ENCODE measurements at regions not wholly inside any gene's neighbourhood (a gene's known extent, or its start where the extent isn't known, plus 50 kb on each side); places are given as distances from the start of the nearest gene placed in this dataset.

- TF ChIP-seq E2F5 (CRISPR knock-in tag; IDR thresholded peaks at IDR 0.05) (no peak), ZNF219 (CRISPR knock-in tag; IDR thresholded peaks at IDR 0.05; ENCODE audit: borderline replicate concordance) (no peak), GTF2I (CRISPR knock-in tag; conservative IDR thresholded peaks at IDR 0.05) (no peak), TCF7 (CRISPR knock-in tag; IDR thresholded peaks at IDR 0.05; ENCODE audit: low read depth) (no peak), TEAD4 (CRISPR knock-in tag; IDR thresholded peaks at IDR 0.05) (no peak), ZNF512 (CRISPR knock-in tag; IDR thresholded peaks at IDR 0.05; ENCODE audit: borderline replicate concordance) (no peak), ZBTB21 (CRISPR knock-in tag; IDR thresholded peaks at IDR 0.05; ENCODE audit: borderline replicate concordance) (no peak), NFATC4 (CRISPR knock-in tag; IDR thresholded peaks at IDR 0.05) (no peak), GRHL2 (CRISPR knock-in tag; IDR thresholded peaks at IDR 0.05; ENCODE audit: insufficient replicate concordance, severe bottlenecking) (no peak), ESRRA (CRISPR knock-in tag; IDR thresholded peaks at IDR 0.05; ENCODE audit: borderline replicate concordance) (no peak), JUN (CRISPR knock-in tag; IDR thresholded peaks at IDR 0.05) (no peak), ATF1 (CRISPR knock-in tag; IDR thresholded peaks at IDR 0.05) (no peak), PRRX2 (CRISPR knock-in tag; IDR thresholded peaks at IDR 0.05) (no peak), ATF3 (CRISPR knock-in tag; conservative IDR thresholded peaks at IDR 0.05) (no peak), ZNF263 (CRISPR knock-in tag; IDR thresholded peaks at IDR 0.05; ENCODE audit: low read depth) (no peak)
- TF ChIP-seq, protein P1, sequence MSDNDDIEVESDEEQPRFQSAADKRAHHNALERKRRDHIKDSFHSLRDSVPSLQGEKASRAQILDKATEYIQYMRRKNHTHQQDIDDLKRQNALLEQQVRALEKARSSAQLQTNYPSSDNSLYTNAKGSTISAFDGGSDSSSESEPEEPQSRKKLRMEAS (CRISPR knock-in tag; IDR thresholded peaks at IDR 0.05) = no peak
- TF ChIP-seq, protein P2, sequence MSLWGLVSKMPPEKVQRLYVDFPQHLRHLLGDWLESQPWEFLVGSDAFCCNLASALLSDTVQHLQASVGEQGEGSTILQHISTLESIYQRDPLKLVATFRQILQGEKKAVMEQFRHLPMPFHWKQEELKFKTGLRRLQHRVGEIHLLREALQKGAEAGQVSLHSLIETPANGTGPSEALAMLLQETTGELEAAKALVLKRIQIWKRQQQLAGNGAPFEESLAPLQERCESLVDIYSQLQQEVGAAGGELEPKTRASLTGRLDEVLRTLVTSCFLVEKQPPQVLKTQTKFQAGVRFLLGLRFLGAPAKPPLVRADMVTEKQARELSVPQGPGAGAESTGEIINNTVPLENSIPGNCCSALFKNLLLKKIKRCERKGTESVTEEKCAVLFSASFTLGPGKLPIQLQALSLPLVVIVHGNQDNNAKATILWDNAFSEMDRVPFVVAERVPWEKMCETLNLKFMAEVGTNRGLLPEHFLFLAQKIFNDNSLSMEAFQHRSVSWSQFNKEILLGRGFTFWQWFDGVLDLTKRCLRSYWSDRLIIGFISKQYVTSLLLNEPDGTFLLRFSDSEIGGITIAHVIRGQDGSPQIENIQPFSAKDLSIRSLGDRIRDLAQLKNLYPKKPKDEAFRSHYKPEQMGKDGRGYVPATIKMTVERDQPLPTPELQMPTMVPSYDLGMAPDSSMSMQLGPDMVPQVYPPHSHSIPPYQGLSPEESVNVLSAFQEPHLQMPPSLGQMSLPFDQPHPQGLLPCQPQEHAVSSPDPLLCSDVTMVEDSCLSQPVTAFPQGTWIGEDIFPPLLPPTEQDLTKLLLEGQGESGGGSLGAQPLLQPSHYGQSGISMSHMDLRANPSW (CRISPR knock-in tag; conservative IDR thresholded peaks at IDR 0.05; ENCODE audit: low read depth) = no peak
- POLR2A ChIA-PET = no interaction called here
- ATAC-seq (no peak), DNase-seq (ENCODE audit: low spot score) (no peak)
- Mint-ChIP-seq H3K9me3 (peaks cover 51% of the 10 kb centered on the region), H3K4me1 (peaks cover 20% of the 10 kb centered on the region), H3K27me3 (ENCODE audit: low read depth) (peaks cover 4% of the 10 kb centered on the region), H3K27ac (no peak overlapping the region), H3K36me3 (peaks cover 8% of the 10 kb centered on the region), H3K4me3 (no peak overlapping the region)
- CTCF ChIA-PET = no interaction called here
Measured at GRCh38 chr1:121515235-121515634, 330.5 kb downstream of the SRGAP2C start.

DNA sequence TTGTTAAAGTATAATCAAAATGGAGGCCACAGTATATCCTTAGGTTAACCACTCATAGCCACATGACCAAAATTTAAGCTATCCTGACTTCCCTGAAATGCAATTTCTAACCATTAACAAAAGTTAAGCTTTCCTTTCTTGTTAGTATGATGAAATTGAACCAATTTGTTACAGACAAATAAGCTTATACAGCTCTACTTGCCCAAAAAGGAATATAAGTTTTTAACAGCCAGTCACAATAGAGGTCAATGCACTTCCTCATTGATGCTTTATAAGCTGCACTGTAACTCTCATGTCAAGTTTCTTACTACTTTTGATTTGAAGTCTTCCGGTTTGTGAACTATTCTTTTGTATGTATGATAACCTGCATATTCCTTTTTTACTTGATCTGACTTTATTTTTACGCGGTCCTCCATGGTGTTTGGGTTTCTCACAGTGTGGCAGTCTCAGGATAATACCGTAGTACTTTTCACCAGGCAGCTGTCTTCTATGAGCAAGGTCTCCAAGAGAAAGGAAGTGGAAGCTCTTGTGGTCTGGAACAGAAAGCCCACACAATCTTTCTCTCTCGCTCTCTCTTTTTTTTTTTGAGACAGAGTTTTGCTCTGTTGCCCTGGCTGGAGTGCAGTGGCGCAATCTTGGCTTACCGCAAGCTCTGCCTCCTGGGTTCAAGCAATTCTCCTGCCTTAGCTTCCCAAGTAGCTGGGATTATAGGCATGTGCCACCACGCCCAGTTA, 331.6 kb downstream of the SRGAP2C start:
- H3K4me1 Mint-ChIP-seq = peaks cover 22% of the 10 kb centered on the region
- POLR2A ChIA-PET = no interaction called here
- H3K27me3 Mint-ChIP-seq (ENCODE audit: low read depth) = peaks cover 12% of the 10 kb centered on the region
- peaks cover 7% of the 10 kb centered on the region; the same call in 1 of the 2 replicates for H3K36me3 Mint-ChIP-seq
- ATAC-seq (no peak), DNase-seq (ENCODE audit: low spot score) (no peak)
- CTCF ChIA-PET = no interaction called here
- no peak overlapping the region for H3K4me3 Mint-ChIP-seq
- H3K27ac Mint-ChIP-seq = no peak overlapping the region
- H3K9me3 Mint-ChIP-seq = peaks cover 40% of the 10 kb centered on the region
- TF ChIP-seq KAT7 (CRISPR knock-in tag; IDR thresholded peaks at IDR 0.05; ENCODE audit: borderline replicate concordance) (no peak), ZBTB43 (CRISPR knock-in tag; IDR thresholded peaks at IDR 0.05) (no peak), TEAD1 (CRISPR knock-in tag; IDR thresholded peaks at IDR 0.05) (no peak), IRF2 (CRISPR knock-in tag; IDR thresholded peaks at IDR 0.05; ENCODE audit: borderline replicate concordance, low read depth) (no peak), TP53 (CRISPR knock-in tag; IDR thresholded peaks at IDR 0.05) (no peak), ETV6 (CRISPR knock-in tag; IDR thresholded peaks at IDR 0.05) (no peak), NR3C1 (CRISPR knock-in tag; conservative IDR thresholded peaks at IDR 0.05; ENCODE audit: low read depth) (no peak)
- TF ChIP-seq, protein P3, sequence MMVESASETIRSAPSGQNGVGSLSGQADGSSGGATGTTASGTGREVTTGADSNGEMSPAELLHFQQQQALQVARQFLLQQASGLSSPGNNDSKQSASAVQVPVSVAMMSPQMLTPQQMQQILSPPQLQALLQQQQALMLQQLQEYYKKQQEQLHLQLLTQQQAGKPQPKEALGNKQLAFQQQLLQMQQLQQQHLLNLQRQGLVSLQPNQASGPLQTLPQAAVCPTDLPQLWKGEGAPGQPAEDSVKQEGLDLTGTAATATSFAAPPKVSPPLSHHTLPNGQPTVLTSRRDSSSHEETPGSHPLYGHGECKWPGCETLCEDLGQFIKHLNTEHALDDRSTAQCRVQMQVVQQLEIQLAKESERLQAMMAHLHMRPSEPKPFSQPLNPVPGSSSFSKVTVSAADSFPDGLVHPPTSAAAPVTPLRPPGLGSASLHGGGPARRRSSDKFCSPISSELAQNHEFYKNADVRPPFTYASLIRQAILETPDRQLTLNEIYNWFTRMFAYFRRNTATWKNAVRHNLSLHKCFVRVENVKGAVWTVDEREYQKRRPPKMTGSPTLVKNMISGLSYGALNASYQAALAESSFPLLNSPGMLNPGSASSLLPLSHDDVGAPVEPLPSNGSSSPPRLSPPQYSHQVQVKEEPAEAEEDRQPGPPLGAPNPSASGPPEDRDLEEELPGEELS (CRISPR knock-in tag; IDR thresholded peaks at IDR 0.05) = no peak
- TF ChIP-seq, protein P4, sequence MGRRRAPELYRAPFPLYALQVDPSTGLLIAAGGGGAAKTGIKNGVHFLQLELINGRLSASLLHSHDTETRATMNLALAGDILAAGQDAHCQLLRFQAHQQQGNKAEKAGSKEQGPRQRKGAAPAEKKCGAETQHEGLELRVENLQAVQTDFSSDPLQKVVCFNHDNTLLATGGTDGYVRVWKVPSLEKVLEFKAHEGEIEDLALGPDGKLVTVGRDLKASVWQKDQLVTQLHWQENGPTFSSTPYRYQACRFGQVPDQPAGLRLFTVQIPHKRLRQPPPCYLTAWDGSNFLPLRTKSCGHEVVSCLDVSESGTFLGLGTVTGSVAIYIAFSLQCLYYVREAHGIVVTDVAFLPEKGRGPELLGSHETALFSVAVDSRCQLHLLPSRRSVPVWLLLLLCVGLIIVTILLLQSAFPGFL (CRISPR knock-in tag; IDR thresholded peaks at IDR 0.05; ENCODE audit: borderline replicate concordance) = no peak
